Calu3 (cell line): ENCODE measurements at regions not wholly inside any gene's neighbourhood (a gene's known extent, or its start where the extent isn't known, plus 50 kb on each side); places are given as distances from the start of the nearest gene placed in this dataset.
"Not testable (repeated sequence)": the region's sequence is repeated elsewhere in the genome, so short reads cannot be mapped to it uniquely, and the experiment has no call there.

Experiments used
- BruUV-seq: library from RNA; stranded (reverse); fragments of 400-500 nt; replicated peaks from 2 replicates; lab custom pipeline; 2021; lab: Mats Ljungman, UMichigan
- CTCF ChIA-PET: fragments of 300-600 bp; sonication (Branson Sonifier 250); formaldehyde crosslinking; loops from one replicate; lab custom pipeline; 2022; ENCODE audit warnings: antibody characterized with exemption; lab: Charles Lee
- DNase-seq: peaks from one replicate; pipeline ENCODE4 v3.0.0; 2022
- H3K27ac Mint-ChIP-seq: one replicate; pipeline ENCODE4 v1.8.0; 2022; ENCODE audit warnings: mixed read lengths; ENCODE audit not compliant: unreplicated experiment
- H3K27me3 Mint-ChIP-seq: one replicate; pipeline ENCODE4 v1.8.0; 2022; ENCODE audit warnings: mixed read lengths; ENCODE audit not compliant: unreplicated experiment
- H3K36me3 Mint-ChIP-seq: one replicate; pipeline ENCODE4 v1.8.0; 2022; ENCODE audit warnings: mild to moderate bottlenecking, moderate library complexity, mixed read lengths; ENCODE audit not compliant: insufficient read depth, unreplicated experiment
- H3K4me1 Mint-ChIP-seq: one replicate; pipeline ENCODE4 v1.8.0; 2022; ENCODE audit warnings: mild to moderate bottlenecking, low read depth, mixed read lengths; ENCODE audit not compliant: unreplicated experiment
- H3K4me3 Mint-ChIP-seq: one replicate; pipeline ENCODE4 v1.8.0; 2022; ENCODE audit warnings: mild to moderate bottlenecking, low read depth, moderate library complexity, mixed read lengths; ENCODE audit not compliant: unreplicated experiment
- H3K9me3 Mint-ChIP-seq: one replicate; pipeline ENCODE4 v1.8.0; 2022; ENCODE audit warnings: low read depth, mixed read lengths; ENCODE audit not compliant: unreplicated experiment
- intact Hi-C: fragments of 100-400 bp; cut with micrococcal nuclease; formaldehyde crosslinking; loops from one replicate; pipeline ENCODE4 v1.10.0; 2022; ENCODE audit not compliant: unreplicated experiment
- TF ChIP-seq, protein P1 (sequence below): fragments of 200-600 bp; IDR thresholded peaks from one replicate; pipeline ENCODE4 v1.8.0; 2022; ENCODE audit warnings: antibody characterized with exemption; ENCODE audit not compliant: unreplicated experiment

DNA sequence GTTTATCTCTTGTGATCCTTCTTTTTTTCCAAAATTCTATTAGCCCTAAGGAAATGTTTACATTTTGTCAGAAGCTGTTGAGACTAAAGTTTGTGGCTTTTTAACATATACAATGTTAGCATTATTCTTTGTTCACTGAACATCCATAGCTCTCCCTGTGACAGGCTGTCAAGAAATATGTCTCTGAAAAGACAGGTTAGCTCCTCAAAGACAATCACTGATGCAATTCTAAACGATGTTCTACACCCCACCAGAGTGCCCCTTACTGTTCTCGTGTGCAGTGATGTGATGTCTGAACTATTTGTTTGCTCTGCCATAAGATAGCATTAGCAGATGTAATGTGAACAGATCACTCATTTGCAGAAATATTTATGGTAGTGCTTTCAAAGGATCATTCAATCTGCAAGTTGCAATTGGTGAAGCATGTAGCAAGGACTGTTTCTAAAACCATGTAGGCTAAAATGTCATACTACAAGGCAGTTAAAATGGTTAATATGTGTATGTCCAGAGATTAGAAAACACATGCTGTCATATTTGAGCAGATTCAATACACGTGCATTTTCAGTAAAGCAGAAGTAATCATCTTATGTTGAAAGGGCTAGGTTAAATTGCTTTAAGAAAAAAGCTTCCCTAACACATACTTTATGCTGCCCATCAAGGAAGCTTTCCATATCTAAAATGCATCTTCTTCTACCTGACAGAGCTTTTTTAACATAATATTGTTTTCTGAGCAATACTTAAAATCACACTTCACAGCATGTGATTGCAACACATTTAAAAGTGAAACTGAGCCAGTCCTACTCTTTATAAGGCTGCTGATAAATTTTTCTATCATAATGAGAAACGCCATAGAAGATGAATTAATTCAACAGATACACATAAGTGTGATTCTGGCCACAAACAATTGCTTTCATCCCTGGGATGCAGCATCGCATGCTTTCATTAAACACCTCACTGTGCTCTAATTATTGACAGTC is 285.7 kb upstream of the UBE2E3 start:
- H3K9me3 Mint-ChIP-seq = no peaks in the 10 kb centered on the region
- intact Hi-C loops = no loop called here
- DNase-seq = no peak
- TF ChIP-seq, protein P1, sequence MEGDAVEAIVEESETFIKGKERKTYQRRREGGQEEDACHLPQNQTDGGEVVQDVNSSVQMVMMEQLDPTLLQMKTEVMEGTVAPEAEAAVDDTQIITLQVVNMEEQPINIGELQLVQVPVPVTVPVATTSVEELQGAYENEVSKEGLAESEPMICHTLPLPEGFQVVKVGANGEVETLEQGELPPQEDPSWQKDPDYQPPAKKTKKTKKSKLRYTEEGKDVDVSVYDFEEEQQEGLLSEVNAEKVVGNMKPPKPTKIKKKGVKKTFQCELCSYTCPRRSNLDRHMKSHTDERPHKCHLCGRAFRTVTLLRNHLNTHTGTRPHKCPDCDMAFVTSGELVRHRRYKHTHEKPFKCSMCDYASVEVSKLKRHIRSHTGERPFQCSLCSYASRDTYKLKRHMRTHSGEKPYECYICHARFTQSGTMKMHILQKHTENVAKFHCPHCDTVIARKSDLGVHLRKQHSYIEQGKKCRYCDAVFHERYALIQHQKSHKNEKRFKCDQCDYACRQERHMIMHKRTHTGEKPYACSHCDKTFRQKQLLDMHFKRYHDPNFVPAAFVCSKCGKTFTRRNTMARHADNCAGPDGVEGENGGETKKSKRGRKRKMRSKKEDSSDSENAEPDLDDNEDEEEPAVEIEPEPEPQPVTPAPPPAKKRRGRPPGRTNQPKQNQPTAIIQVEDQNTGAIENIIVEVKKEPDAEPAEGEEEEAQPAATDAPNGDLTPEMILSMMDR = no peak
- no peaks in the 10 kb centered on the region for H3K27me3 Mint-ChIP-seq
- no peak overlapping the region for H3K27ac Mint-ChIP-seq
- no peaks in the 10 kb centered on the region for H3K4me1 Mint-ChIP-seq
- H3K36me3 Mint-ChIP-seq = no peaks in the 10 kb centered on the region
- CTCF ChIA-PET = interaction anchor here (1.0 kb wide), 1 partner anchor 10 kb away, joined by 3 read pairs; no protein-coding TSS in a partner anchor
- no peak overlapping the region for H3K4me3 Mint-ChIP-seq
- BruUV-seq = no TSS peak

- Mint-ChIP-seq H3K9me3 (no peaks in the 10 kb centered on the region), H3K36me3 (no peaks in the 10 kb centered on the region), H3K27ac (no peak overlapping the region), H3K4me1 (peaks cover 8% of the 10 kb centered on the region), H3K4me3 (no peak overlapping the region), H3K27me3 (no peaks in the 10 kb centered on the region)
- intact Hi-C loops = no loop called here
- TF ChIP-seq, protein P1 = no peak
- no peak for DNase-seq
- CTCF ChIA-PET = interaction anchor here (1.2 kb wide), 1 partner anchor 15 kb away, joined by 3 read pairs; no protein-coding TSS in a partner anchor
- BruUV-seq = no TSS peak
Measured at GRCh38 chr2:180692322-180692721, 288.1 kb upstream of the UBE2E3 start.

DNA sequence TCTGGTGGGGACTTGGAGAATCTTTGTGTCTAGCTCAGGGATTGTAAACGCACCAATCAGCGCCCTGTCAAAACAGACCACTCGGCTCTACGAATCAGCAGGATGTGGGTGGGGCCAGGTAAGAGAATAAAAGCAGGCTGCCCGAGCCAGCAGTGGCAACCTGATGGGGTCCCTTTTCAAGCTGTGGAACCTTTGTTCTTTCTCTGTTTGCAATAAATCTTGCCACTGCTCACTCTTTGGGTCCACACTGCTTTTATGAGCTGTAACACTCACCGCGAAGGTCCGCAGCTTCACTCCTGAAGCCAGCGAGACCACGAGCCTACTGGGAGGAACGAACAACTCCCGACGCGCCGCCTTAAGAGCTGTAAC is 288.6 kb upstream of the UBE2E3 start:
- DNase-seq, H3K4me1 Mint-ChIP-seq, H3K27ac Mint-ChIP-seq, H3K9me3 Mint-ChIP-seq, H3K36me3 Mint-ChIP-seq, H3K27me3 Mint-ChIP-seq, H3K4me3 Mint-ChIP-seq, BruUV-seq, intact Hi-C loops, CTCF ChIA-PET: not testable (repeated sequence)

- H3K27ac Mint-ChIP-seq, CTCF ChIA-PET, H3K9me3 Mint-ChIP-seq, BruUV-seq, H3K27me3 Mint-ChIP-seq, H3K4me3 Mint-ChIP-seq, DNase-seq, H3K4me1 Mint-ChIP-seq, intact Hi-C loops, H3K36me3 Mint-ChIP-seq: not testable (repeated sequence)
Measured at GRCh38 chr2:180691186-180691854, 289.1 kb upstream of the UBE2E3 start.

DNA sequence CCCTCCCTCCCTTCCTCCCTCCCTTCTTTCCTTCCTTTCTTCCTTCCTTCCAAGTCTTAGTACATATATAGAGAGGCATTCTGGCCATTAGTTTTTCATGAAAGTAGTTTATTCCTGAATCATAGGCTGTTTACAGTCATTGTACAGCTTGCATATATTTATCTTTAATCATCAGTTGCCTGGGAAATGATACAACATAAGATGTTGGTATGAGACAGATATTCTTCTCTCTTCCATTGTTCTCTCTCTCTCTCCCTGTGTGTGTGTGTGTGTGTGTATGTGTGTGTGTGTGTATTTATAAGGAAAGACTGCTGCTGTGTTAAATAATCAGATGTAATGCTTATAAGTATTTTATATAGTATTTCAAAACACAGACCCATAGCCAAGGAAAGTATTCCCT is 289.8 kb upstream of the UBE2E3 start:
- Mint-ChIP-seq H3K9me3 (no peaks in the 10 kb centered on the region), H3K27ac (no peak overlapping the region), H3K27me3 (no peaks in the 10 kb centered on the region), H3K4me3 (no peak overlapping the region), H3K4me1 (peaks cover 8% of the 10 kb centered on the region), H3K36me3 (no peaks in the 10 kb centered on the region)
- DNase-seq = no peak
- TF ChIP-seq, protein P1 = no peak
- BruUV-seq = no TSS peak
- intact Hi-C loops = no loop called here
- CTCF ChIA-PET = no interaction called here
